MM.1S (cell line): ENCODE measurements at regions not wholly inside any gene's neighbourhood (a gene's known extent, or its start where the extent isn't known, plus 50 kb on each side); places are given as distances from the start of the nearest gene placed in this dataset.

Experiments
- DNase-seq: peaks from one replicate; pipeline ENCODE4 v3.0.0-alpha.2; 2015
- H2AFZ ChIP-seq: fragments of 300-600 bp; sonication (generic); 2 replicates; pipeline ENCODE4 v1.6.0; 2016; ENCODE audit warnings: antibody characterized with exemption, low read length
- H3F3A ChIP-seq: fragments of 300-600 bp; sonication (generic); 2 replicates; pipeline ENCODE4 v1.6.1; 2016; ENCODE audit warnings: mild to moderate bottlenecking, antibody characterized with exemption, low read length, moderate library complexity, mixed read lengths; ENCODE audit not compliant: insufficient read depth
- H3K27ac ChIP-seq: fragments of 300-600 bp; sonication (generic); 2 replicates; pipeline ENCODE4 v1.5.1; 2016; ENCODE audit warnings: mild to moderate bottlenecking, low read length
- H3K27me3 ChIP-seq: fragments of 300-600 bp; sonication (generic); replicated peaks from 2 replicates; pipeline ENCODE4 v1.6.0; 2016; ENCODE audit warnings: low read length; ENCODE audit not compliant: insufficient read depth
- H3K36me3 ChIP-seq: fragments of 300-600 bp; sonication (generic); replicated peaks from 2 replicates; pipeline ENCODE4 v1.6.1; 2016; ENCODE audit warnings: mild to moderate bottlenecking, low read length, mixed read lengths; ENCODE audit not compliant: insufficient read depth
- H3K4me1 ChIP-seq: fragments of 300-600 bp; sonication (generic); 2 replicates; pipeline ENCODE4 v1.6.1; 2016; ENCODE audit warnings: low read length, mixed read lengths
- H3K4me2 ChIP-seq: fragments of 300-600 bp; sonication (generic); 2 replicates; pipeline ENCODE4 v1.6.0; 2016; ENCODE audit warnings: low read depth, low read length
- H3K4me3 ChIP-seq: fragments of 300-600 bp; sonication (generic); 2 replicates; pipeline ENCODE4 v1.5.1; 2016; ENCODE audit warnings: low read length, mixed read lengths
- H3K79me2 ChIP-seq: fragments of 300-600 bp; sonication (generic); 2 replicates; pipeline ENCODE4 v1.6.1; 2016; ENCODE audit warnings: mixed run types, low read length, mixed read lengths
- H3K9ac ChIP-seq: fragments of 300-600 bp; sonication (generic); 2 replicates; pipeline ENCODE4 v1.6.1; 2016; ENCODE audit warnings: low read length, mixed read lengths
- H3K9me2 ChIP-seq: fragments of 300-600 bp; sonication (generic); replicated peaks from 2 replicates; pipeline ENCODE4 v1.6.1; 2016; ENCODE audit warnings: mild to moderate bottlenecking, low read length, mixed read lengths; ENCODE audit not compliant: insufficient read depth
- H3K9me3 ChIP-seq: fragments of 300-600 bp; sonication (generic); replicated peaks from 2 replicates; pipeline ENCODE4 v1.6.1; 2016; ENCODE audit warnings: mild to moderate bottlenecking, low read length, mixed read lengths; ENCODE audit not compliant: insufficient read depth
- H4K20me1 ChIP-seq: fragments of 300-600 bp; sonication (generic); 2 replicates; pipeline ENCODE4 v1.6.1; 2016; ENCODE audit warnings: mild to moderate bottlenecking, low read length, moderate library complexity, mixed read lengths; ENCODE audit not compliant: insufficient read depth
- CTCF ChIP-seq: fragments of 300-600 bp; sonication (generic); IDR thresholded peaks from 2 replicates; pipeline ENCODE4 v1.5.1; 2016; ENCODE audit warnings: antibody characterized with exemption, low read length, mixed read lengths
- EZH2 ChIP-seq: fragments of 300-600 bp; sonication (generic); optimal IDR thresholded peaks from 2 replicates; pipeline ENCODE3; 2017; ENCODE audit warnings: low read depth, mild to moderate bottlenecking, antibody characterized with exemption, low read length, mixed read lengths
- EZH2phosphoT487 ChIP-seq: fragments of 300-600 bp; sonication (generic); IDR thresholded peaks from 2 replicates; pipeline ENCODE4 v1.6.1; 2018; ENCODE audit warnings: antibody characterized with exemption, low read length

GRCh38 chr4:79174490-79175252 lies 151.2 kb downstream of the NAA11 start:
- H3K27me3 ChIP-seq, result no peaks in the 10 kb centered on the region
- no peak for DNase-seq
- no peak overlapping the region for H3K4me3 ChIP-seq
- no peaks in the 10 kb centered on the region for H4K20me1 ChIP-seq
- no peaks in the 10 kb centered on the region for H3K9me2 ChIP-seq
- TF ChIP-seq EZH2 (no peak), CTCF (no peak), EZH2phosphoT487 (no peak)
- H3K4me2 ChIP-seq, result no peak overlapping the region
- no peak overlapping the region for H3K9ac ChIP-seq
- H3K4me1 ChIP-seq, result peaks cover 18% of the 10 kb centered on the region
- no peaks in the 10 kb centered on the region for H3K36me3 ChIP-seq
- H2AFZ ChIP-seq, result no peak overlapping the region
- H3K79me2 ChIP-seq, result no peaks in the 10 kb centered on the region
- no peak overlapping the region for H3K27ac ChIP-seq
- H3F3A ChIP-seq, result no peaks in the 10 kb centered on the region
- no peaks in the 10 kb centered on the region for H3K9me3 ChIP-seq

DNA sequence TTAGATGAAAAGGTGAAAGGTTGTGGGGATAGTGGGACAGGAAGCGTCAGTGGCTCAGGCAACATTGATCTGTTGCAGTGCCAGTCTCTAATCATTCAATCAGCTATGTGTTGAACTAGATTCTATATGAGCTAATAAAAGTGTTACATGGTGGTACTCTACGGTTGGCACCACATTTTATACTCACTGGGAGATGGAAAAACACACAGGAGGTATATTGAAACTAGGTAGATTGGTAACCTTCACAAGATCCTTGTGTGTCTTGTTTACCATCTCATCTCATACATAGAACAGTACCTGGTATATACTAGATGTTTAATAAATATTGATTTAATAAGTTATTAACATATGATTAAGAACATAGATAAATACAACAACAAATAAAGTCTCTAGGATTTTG lies 152.7 kb downstream of the NAA11 start:
- no peak overlapping the region for H2AFZ ChIP-seq
- H3K9me2 ChIP-seq, result no peaks in the 10 kb centered on the region
- no peaks in the 10 kb centered on the region for H3F3A ChIP-seq
- H3K36me3 ChIP-seq, result no peaks in the 10 kb centered on the region
- H3K4me1 ChIP-seq, result peaks cover 20% of the 10 kb centered on the region
- H3K4me2 ChIP-seq, result no peak overlapping the region
- H3K9ac ChIP-seq, result no peak overlapping the region
- H3K27ac ChIP-seq, result no peak overlapping the region
- no peak overlapping the region for H3K4me3 ChIP-seq
- no peak for TF ChIP-seq EZH2phosphoT487
- no peak for TF ChIP-seq CTCF
- TF ChIP-seq EZH2, result no peak
- H3K79me2 ChIP-seq, result no peaks in the 10 kb centered on the region
- H4K20me1 ChIP-seq, result no peaks in the 10 kb centered on the region
- no peaks in the 10 kb centered on the region for H3K9me3 ChIP-seq
- H3K27me3 ChIP-seq, result no peaks in the 10 kb centered on the region
- DNase-seq, result no peak

GRCh38 chr4:79170077-79170476 lies 155.8 kb downstream of the NAA11 start:
- Histone ChIP-seq H3K4me3 (no peak overlapping the region), H3K4me1 (peaks cover 20% of the 10 kb centered on the region), H4K20me1 (no peaks in the 10 kb centered on the region), H3K27ac (no peak overlapping the region; the same call in 1 of the 2 replicates), H3K9me2 (no peaks in the 10 kb centered on the region), H3K79me2 (no peaks in the 10 kb centered on the region), H3F3A (no peaks in the 10 kb centered on the region), H2AFZ (no peak overlapping the region), H3K36me3 (no peaks in the 10 kb centered on the region), H3K27me3 (no peaks in the 10 kb centered on the region), H3K9ac (no peak overlapping the region), H3K4me2 (no peak overlapping the region), H3K9me3 (no peaks in the 10 kb centered on the region)
- TF ChIP-seq EZH2phosphoT487, result no peak
- TF ChIP-seq CTCF, result no peak
- no peak for TF ChIP-seq EZH2
- peak; percentile 27 for DNase-seq
